ENCODE measurements at regions not wholly inside any gene's neighbourhood (a gene's known extent, or its start where the extent isn't known, plus 50 kb on each side); places are given as distances from the start of the nearest gene placed in this dataset.
A peak's percentile ranks its signal among the peaks of the same experiment; 100 is the strongest.
"Not testable (repeated sequence)": the region's sequence is repeated elsewhere in the genome, so short reads cannot be mapped to it uniquely, and the experiment has no call there.

GRCh38 chr9:73095425-73095824, 56.2 kb upstream of the ANXA1 start:
- DNase-seq (ENCODE audit: low spot score), result no peak

GRCh38 chr9:73093740-73094379, 57.8 kb upstream of the ANXA1 start:
- DNase-seq (ENCODE audit: low spot score), result no peak

- no peak for DNase-seq (ENCODE audit: low spot score)
Observed at GRCh38 chr9:73093016-73093739, 58.5 kb upstream of the ANXA1 start.

GRCh38 chr9:73091909-73092308, 59.8 kb upstream of the ANXA1 start:
- no peak for DNase-seq (ENCODE audit: low spot score)

- no peak for DNase-seq (ENCODE audit: low spot score)
Observed at GRCh38 chr9:73090214-73090613, 61.5 kb upstream of the ANXA1 start.

GRCh38 chr9:73089304-73089985, 62.2 kb upstream of the ANXA1 start:
- DNase-seq (ENCODE audit: low spot score), result no peak

GRCh38 chr9:73087876-73088275, 63.8 kb upstream of the ANXA1 start:
- DNase-seq (ENCODE audit: low spot score), result not testable (repeated sequence)

- no peak for DNase-seq (ENCODE audit: low spot score)
Observed at GRCh38 chr9:73083519-73083918, 68.1 kb upstream of the ANXA1 start.

GRCh38 chr9:73081979-73082657, 69.5 kb upstream of the ANXA1 start:
- peak; percentile 33 for DNase-seq (ENCODE audit: low spot score)

- DNase-seq (ENCODE audit: low spot score), result no peak
Observed at GRCh38 chr9:73080110-73080694, 71.5 kb upstream of the ANXA1 start.

- peak; percentile 12 for DNase-seq (ENCODE audit: low spot score)
Observed at GRCh38 chr9:73079326-73079725, 72.3 kb upstream of the ANXA1 start.

GRCh38 chr9:73077625-73078030, 74.0 kb upstream of the ANXA1 start:
- DNase-seq (ENCODE audit: low spot score), result no peak

- no peak for DNase-seq (ENCODE audit: low spot score)
Observed at GRCh38 chr9:73076970-73077369, 74.7 kb upstream of the ANXA1 start.

- no peak for DNase-seq (ENCODE audit: low spot score)
Observed at GRCh38 chr9:73074176-73074708, 77.4 kb upstream of the ANXA1 start.

- no peak for DNase-seq (ENCODE audit: low spot score)
Observed at GRCh38 chr9:73073337-73074175, 78.1 kb upstream of the ANXA1 start.

GRCh38 chr9:73067074-73067473, 84.6 kb upstream of the ANXA1 start:
- no peak for DNase-seq (ENCODE audit: low spot score)

GRCh38 chr9:73065439-73065838, 86.2 kb upstream of the ANXA1 start:
- DNase-seq (ENCODE audit: low spot score), result no peak

- no peak for DNase-seq (ENCODE audit: low spot score)
Observed at GRCh38 chr9:73064315-73064714, 87.3 kb upstream of the ANXA1 start.

GRCh38 chr9:73061146-73061545, 90.5 kb upstream of the ANXA1 start:
- DNase-seq (ENCODE audit: low spot score), result no peak

- no peak for DNase-seq (ENCODE audit: low spot score)
Observed at GRCh38 chr9:73059247-73059646, 92.4 kb upstream of the ANXA1 start.

GRCh38 chr9:73056245-73056644, 95.4 kb upstream of the ANXA1 start:
- DNase-seq (ENCODE audit: low spot score), result no peak
